Lung (tissue), 11 donors: ENCODE measurements at regions not wholly inside any gene's neighbourhood (a gene's known extent, or its start where the extent isn't known, plus 50 kb on each side); places are given as distances from the start of the nearest gene placed in this dataset.
"Not testable (repeated sequence)": the region's sequence is repeated elsewhere in the genome, so short reads cannot be mapped to it uniquely, and the experiment has no call there.

Experiments
- ATAC-seq: fragments of 200-7000 bp; cut with Tn5 transposase; one replicate; pipeline ENCODE4 v1.9.1; 2020; ENCODE audit warnings: moderate number of reproducible peaks; ENCODE audit not compliant: insufficient read depth, low FRiP score
- DNase-seq, 3 donors: peaks; one replicate each; pipeline ENCODE4 v3.0.0-alpha.2; 2013 to 2017
- H3K27ac ChIP-seq, 2 donors: one replicate each; pipeline ENCODE4 v1.5.1; 2013; ENCODE audit warnings: mild to moderate bottlenecking in 2 of 2, moderate library complexity in 2 of 2, control low read depth in 1 of 2, inconsistent platforms in 1 of 2, low read depth in 1 of 2, low read length in 1 of 2
- H3K27me3 ChIP-seq, 3 donors: one replicate each; pipeline ENCODE4 v1.5.1; 2013; ENCODE audit warnings: low read length in 2 of 3; ENCODE audit not compliant: control insufficient read depth in 3 of 3, insufficient read depth in 3 of 3
- H3K36me3 ChIP-seq, 4 donors: one replicate each; pipeline ENCODE4 v1.5.1; 2013; ENCODE audit warnings: low read length in 4 of 4, mild to moderate bottlenecking in 1 of 4, moderate library complexity in 1 of 4; ENCODE audit not compliant: control insufficient read depth in 4 of 4, insufficient read depth in 4 of 4
- H3K4me1 ChIP-seq, 5 donors: one replicate each; pipeline ENCODE4 v1.5.1; 2013; ENCODE audit warnings: low read length in 5 of 5, mild to moderate bottlenecking in 2 of 5, moderate library complexity in 1 of 5; ENCODE audit not compliant: control insufficient read depth in 5 of 5, insufficient read depth in 5 of 5
- H3K4me3 ChIP-seq: one replicate; pipeline ENCODE4 v1.5.1; 2013; ENCODE audit warnings: mild to moderate bottlenecking, control low read depth, moderate library complexity
- H3K9ac ChIP-seq, 2 donors: one replicate each; pipeline ENCODE4 v1.5.1; 2013; ENCODE audit warnings: low read length in 2 of 2, control low read depth in 1 of 2; ENCODE audit not compliant: insufficient read depth in 1 of 2
- H3K9me3 ChIP-seq, 4 donors: one replicate each; pipeline ENCODE4 v1.5.1; 2013; ENCODE audit warnings: low read length in 3 of 4, mild to moderate bottlenecking in 1 of 4, moderate library complexity in 1 of 4; ENCODE audit not compliant: control insufficient read depth in 4 of 4, insufficient read depth in 3 of 4
- WGBS, 2 donors: extraction: QIAGEN DNeasy Blood & Tissue Kit; methylation state at CpG; one replicate each; pipeline ENCODE4 v1.1.7; 2013; 5-methylcytosine and 5-hydroxymethylcytosine counted together
- TF ChIP-seq, protein P1 (sequence below): IDR thresholded peaks from 2 replicates; pipeline ENCODE4 v1.5.1; 2012; ENCODE audit warnings: mild to moderate bottlenecking; ENCODE audit errors: control extremely low read depth, extremely low read depth
- donor health status: control.
- donor health status: control.
- donor health status: Bipolar disorder and iron deficiency.
- donor health status: healthy.
- donor health status: DM: yes; HTN: yes; CAD: no.

DNA sequence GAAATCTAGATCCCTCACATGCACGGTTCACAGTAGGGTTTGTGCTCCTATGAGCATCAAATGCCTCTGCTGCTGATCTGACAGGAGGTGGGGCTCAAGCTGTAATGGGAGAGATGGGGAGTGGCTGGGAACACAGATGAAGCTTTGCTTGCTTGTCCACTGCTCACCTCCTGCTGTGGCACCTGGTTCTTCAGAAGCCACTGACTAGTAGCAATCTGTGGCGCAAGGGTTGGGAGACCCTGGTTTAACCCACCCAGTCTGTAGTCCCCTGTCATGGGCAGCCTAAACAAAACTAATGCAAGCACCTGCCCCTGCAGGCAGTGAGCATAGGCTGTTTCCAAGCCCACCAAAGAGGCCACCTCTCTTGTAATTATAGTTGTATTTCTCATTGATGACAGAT lies 116.6 kb downstream of the SHOX start:
- H3K9me3 ChIP-seq = peaks cover 0 to 4% (median 1%) of the 10 kb centered on the region in 4 donors
- no peaks in the 10 kb centered on the region for H3K4me1 ChIP-seq
- H3K27me3 ChIP-seq = no peaks in the 10 kb centered on the region
- no peak overlapping the region for H3K27ac ChIP-seq
- ATAC-seq (no peak), DNase-seq (no peak)
- H3K36me3 ChIP-seq = no peaks in the 10 kb centered on the region
- WGBS, 2 donors = 85% methylated on average over 2 of the region's 2 CpGs
- no peak overlapping the region for H3K4me3 ChIP-seq
- no peak overlapping the region for H3K9ac ChIP-seq
- TF ChIP-seq, protein P1, sequence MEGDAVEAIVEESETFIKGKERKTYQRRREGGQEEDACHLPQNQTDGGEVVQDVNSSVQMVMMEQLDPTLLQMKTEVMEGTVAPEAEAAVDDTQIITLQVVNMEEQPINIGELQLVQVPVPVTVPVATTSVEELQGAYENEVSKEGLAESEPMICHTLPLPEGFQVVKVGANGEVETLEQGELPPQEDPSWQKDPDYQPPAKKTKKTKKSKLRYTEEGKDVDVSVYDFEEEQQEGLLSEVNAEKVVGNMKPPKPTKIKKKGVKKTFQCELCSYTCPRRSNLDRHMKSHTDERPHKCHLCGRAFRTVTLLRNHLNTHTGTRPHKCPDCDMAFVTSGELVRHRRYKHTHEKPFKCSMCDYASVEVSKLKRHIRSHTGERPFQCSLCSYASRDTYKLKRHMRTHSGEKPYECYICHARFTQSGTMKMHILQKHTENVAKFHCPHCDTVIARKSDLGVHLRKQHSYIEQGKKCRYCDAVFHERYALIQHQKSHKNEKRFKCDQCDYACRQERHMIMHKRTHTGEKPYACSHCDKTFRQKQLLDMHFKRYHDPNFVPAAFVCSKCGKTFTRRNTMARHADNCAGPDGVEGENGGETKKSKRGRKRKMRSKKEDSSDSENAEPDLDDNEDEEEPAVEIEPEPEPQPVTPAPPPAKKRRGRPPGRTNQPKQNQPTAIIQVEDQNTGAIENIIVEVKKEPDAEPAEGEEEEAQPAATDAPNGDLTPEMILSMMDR = no peak

DNA sequence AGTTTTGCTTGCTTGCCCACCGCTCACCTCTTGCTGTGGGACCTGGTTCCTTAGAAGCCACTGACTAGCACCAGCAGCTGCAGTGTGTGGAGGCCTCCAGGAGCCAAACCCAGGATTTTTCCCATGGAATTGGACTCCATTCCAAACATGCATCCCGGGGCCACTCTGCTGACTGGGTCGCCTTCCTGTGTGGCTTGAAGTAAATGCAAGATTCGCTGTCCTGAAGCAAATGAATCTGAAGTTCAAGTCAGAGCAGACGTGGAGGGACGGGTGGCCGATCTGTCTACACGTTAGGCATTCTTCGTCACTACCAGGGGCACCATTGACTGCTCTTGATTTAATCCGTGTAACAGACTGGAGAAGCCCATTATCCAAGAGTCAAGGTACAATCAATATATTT lies 109.0 kb downstream of the SHOX start:
- Histone ChIP-seq H3K27me3 (no peaks in the 10 kb centered on the region), H3K9ac (no peak overlapping the region), H3K4me3 (no peak overlapping the region), H3K9me3 (peaks cover 0 to 11% (median 7%) of the 10 kb centered on the region in 4 donors), H3K36me3 (no peaks in the 10 kb centered on the region), H3K4me1 (no peaks in the 10 kb centered on the region), H3K27ac (no peak overlapping the region)
- ATAC-seq (no peak), DNase-seq (no peak)
- TF ChIP-seq, protein P1 = no peak
- 75 to 81% methylated on average over 10 of the region's 10 CpGs for WGBS, 2 donors

DNA sequence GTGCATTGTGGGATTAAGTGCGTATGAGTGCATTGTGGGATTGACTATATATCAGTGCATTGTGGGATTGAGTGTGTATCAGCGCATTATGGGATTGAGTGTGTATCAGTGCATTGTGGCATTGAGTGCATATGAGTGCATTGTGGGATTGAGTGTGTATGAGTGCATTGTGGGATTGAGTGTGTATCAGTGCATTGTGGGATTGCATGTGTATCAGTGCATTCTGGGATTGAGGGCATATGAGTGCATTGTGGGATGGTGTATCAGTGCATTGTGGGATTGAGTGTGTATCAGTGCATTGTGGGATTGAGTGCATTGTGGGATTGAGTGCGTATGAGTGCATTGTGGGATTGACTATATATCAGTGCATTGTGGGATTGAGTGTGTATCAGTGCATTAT lies 106.4 kb downstream of the SHOX start:
- not testable (repeated sequence) for H3K27ac ChIP-seq, H3K36me3 ChIP-seq, DNase-seq, H3K4me1 ChIP-seq, H3K4me3 ChIP-seq, ATAC-seq, H3K27me3 ChIP-seq, H3K9ac ChIP-seq
- WGBS, 2 donors = 82 to 85% methylated on average over 3 of the region's 3 CpGs
- peaks cover 0 to 13% (median 7%) of the 10 kb centered on the region in 4 donors for H3K9me3 ChIP-seq

DNA sequence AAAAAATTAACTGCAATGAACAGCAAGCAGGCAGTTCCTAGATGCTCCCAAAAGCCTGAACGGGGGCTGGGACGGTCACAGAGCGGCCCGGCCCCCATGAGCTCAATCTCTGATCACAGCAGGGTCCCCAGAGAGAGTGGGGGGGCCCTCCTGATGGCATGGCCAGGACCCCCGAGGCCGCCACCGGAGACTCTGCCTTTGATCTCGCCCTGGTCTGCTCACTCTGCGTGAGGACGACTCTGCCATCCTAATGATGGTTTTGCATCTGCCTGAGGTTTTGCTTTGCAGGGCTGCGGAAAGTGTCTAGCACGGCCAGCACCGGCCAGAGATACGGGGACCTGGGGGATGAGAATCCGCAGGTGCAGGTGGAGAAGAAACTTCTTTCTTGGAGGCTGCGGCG lies 103.8 kb downstream of the SHOX start:
- Histone ChIP-seq H3K9ac (no peak overlapping the region), H3K36me3 (no peaks in the 10 kb centered on the region), H3K27me3 (no peaks in the 10 kb centered on the region), H3K27ac (no peak overlapping the region), H3K4me3 (no peak overlapping the region), H3K9me3 (peaks cover 0 to 9% (median 7%) of the 10 kb centered on the region in 4 donors), H3K4me1 (no peaks in the 10 kb centered on the region)
- DNase-seq = no peak
- ATAC-seq = no peak
- 54 to 63% methylated on average over 17 of the region's 17 CpGs for WGBS, 2 donors
- TF ChIP-seq, protein P1 = no peak
